ENCODE measurements at regions not wholly inside any gene's neighbourhood (a gene's known extent, or its start where the extent isn't known, plus 50 kb on each side); places are given as distances from the start of the nearest gene placed in this dataset.

DNA sequence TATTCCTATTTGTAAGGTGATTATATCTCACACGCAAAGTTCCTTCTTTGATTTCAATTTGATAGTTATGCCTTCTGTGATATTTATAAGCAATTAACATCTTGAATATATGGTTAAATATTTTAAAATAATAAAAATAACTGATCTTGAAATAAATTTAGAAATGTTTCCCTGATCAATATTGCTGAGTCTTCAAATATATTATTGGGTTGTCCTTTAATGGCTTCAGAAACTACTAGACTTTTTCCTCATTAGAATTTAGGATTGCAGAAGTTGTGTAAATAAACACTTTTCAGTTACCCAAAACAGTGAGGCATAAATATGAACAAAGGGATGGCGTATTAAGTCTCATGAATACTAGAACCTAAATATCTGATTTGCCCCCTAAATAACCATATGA lies 252.3 kb upstream of the PRR20A start:
- DNase-seq (ENCODE audit: low read depth in 1 of 2, low spot score in 2 of 2), result no peak
- Histone ChIP-seq H3K9me3 (ENCODE audit: insufficient read depth in 2 of 2, low read depth in 1 of 2, low read length in 1 of 2) (no peaks in the 10 kb centered on the region), H2AFZ (ENCODE audit: low read length) (no peak overlapping the region), H3K18ac (ENCODE audit: extremely low read depth, low read length) (no peak overlapping the region), H3K9ac (replicated peaks in 1 of 4; ENCODE audit: extremely low read depth in 1 of 4, low read depth in 3 of 4, low read length in 3 of 4) (no peak overlapping the region), H3K4me1 (replicated peaks in 1 of 4; ENCODE audit: control insufficient read depth in 3 of 4, insufficient read depth in 4 of 4, low read length in 3 of 4) (no peaks in the 10 kb centered on the region), H3K79me2 (ENCODE audit: control insufficient read depth in 1 of 2, insufficient read depth in 2 of 2, low read length in 2 of 2) (no peaks in the 10 kb centered on the region), H3K23ac (ENCODE audit: insufficient read length) (no peak overlapping the region), H2BK20ac (ENCODE audit: low read length) (no peak overlapping the region), H4K5ac (ENCODE audit: insufficient read length, low read depth, low read length) (no peak overlapping the region), H2BK15ac (ENCODE audit: low read length) (no peak overlapping the region), H3K4ac (replicated peaks; ENCODE audit: insufficient read length, low read depth, low read length) (no peak overlapping the region), H4K91ac (replicated peaks; ENCODE audit: insufficient read length, low read length) (no peak overlapping the region), H3K27me3 (replicated peaks in 1 of 4; ENCODE audit: control insufficient read depth in 3 of 4, extremely low read depth in 1 of 4, insufficient read depth in 3 of 4, low read length in 3 of 4) (no peaks in the 10 kb centered on the region), H3K4me3 (ENCODE audit: extremely low read depth in 1 of 4, insufficient read depth in 2 of 4, low read depth in 3 of 4, low read length in 4 of 4) (no peak overlapping the region), H4K8ac (ENCODE audit: extremely low read depth, insufficient read depth, low read length) (no peak overlapping the region), H2BK12ac (ENCODE audit: low read depth, low read length) (no peak overlapping the region), H3K36me3 (ENCODE audit: control insufficient read depth in 2 of 4, insufficient read depth in 4 of 4, low read length in 3 of 4) (no peaks in the 10 kb centered on the region), H3K56ac (replicated peaks; ENCODE audit: insufficient read length, low read depth, low read length) (no peak overlapping the region), H3K23me2 (ENCODE audit: low read depth, low read length) (no peaks in the 10 kb centered on the region), H2BK5ac (ENCODE audit: low read depth, low read length) (no peak overlapping the region), H3K4me2 (ENCODE audit: insufficient read depth in 1 of 2, low read depth in 2 of 2, low read length in 2 of 2) (no peak overlapping the region), H3K79me1 (ENCODE audit: low read depth, low read length) (no peaks in the 10 kb centered on the region), H3K14ac (ENCODE audit: insufficient read length) (no peak overlapping the region), H2BK120ac (replicated peaks; ENCODE audit: low read depth, low read length) (no peak overlapping the region), H2AK5ac (ENCODE audit: low read depth, low read length) (no peak overlapping the region), H3K27ac (ENCODE audit: low read depth, low read length) (no peak overlapping the region), H4K20me1 (replicated peaks in 1 of 2; ENCODE audit: control insufficient read depth in 1 of 2, insufficient read depth in 2 of 2, low read length in 2 of 2) (no peaks in the 10 kb centered on the region)
- ChIA-PET POLR2A (ENCODE audit: partially characterized antibody) (no interaction called here), CTCF (ENCODE audit: partially characterized antibody) (no interaction called here)
- FAIRE-seq, result no peak
- TF ChIP-seq YY1 (IDR thresholded peaks at IDR 0.05; ENCODE audit: low read depth, low read length) (no peak), CBX8 (IDR thresholded peaks at IDR 0.05; ENCODE audit: borderline replicate concordance, low read depth, low read length) (no peak), EGR1 (IDR thresholded peaks at IDR 0.05; ENCODE audit: borderline replicate concordance, low read depth, low read length) (no peak), SIN3A (conservative IDR thresholded peaks at IDR 0.05 in 1 of 2, IDR thresholded peaks at IDR 0.05 in 1 of 2; ENCODE audit: low read depth in 1 of 2, low read length in 2 of 2) (no peak), CBX5 (IDR thresholded peaks at IDR 0.05; ENCODE audit: low read depth, low read length) (no peak), SRF (IDR thresholded peaks at IDR 0.05; ENCODE audit: low read depth, low read length) (no peak), EP300 (IDR thresholded peaks at IDR 0.05; ENCODE audit: borderline replicate concordance in 1 of 2, low read depth in 2 of 2, low read length in 2 of 2) (no peak), SIX5 (IDR thresholded peaks at IDR 0.05; ENCODE audit: low read depth, low read length) (no peak), NANOG (IDR thresholded peaks at IDR 0.05; ENCODE audit: insufficient read depth, low read depth, low read length, poor library complexity, severe bottlenecking) (no peak), RNF2 (IDR thresholded peaks at IDR 0.05; ENCODE audit: borderline replicate concordance, low read depth, low read length, missing control alignments, poor library complexity, severe bottlenecking) (no peak)
- TF ChIP-seq, protein P1, sequence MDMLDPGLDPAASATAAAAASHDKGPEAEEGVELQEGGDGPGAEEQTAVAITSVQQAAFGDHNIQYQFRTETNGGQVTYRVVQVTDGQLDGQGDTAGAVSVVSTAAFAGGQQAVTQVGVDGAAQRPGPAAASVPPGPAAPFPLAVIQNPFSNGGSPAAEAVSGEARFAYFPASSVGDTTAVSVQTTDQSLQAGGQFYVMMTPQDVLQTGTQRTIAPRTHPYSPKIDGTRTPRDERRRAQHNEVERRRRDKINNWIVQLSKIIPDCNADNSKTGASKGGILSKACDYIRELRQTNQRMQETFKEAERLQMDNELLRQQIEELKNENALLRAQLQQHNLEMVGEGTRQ (IDR thresholded peaks at IDR 0.05; ENCODE audit: low read length), result no peak
- 90% methylated on average over 2 of the region's 2 CpGs; no CpG with 5 or more reads in 1 of the 2 experiments for WGBS, 2 experiments (ENCODE audit: extremely low coverage in 1 of 2, insufficient coverage in 1 of 2, insufficient read length in 1 of 2, insufficient replicate concordance in 2 of 2, low coverage in 1 of 2, low lambda C conversion rate in 2 of 2, missing lambda C conversion rate in 1 of 2)

Data from H1 (cell line).